Naive B cell (primary cell): ENCODE measurements at regions not wholly inside any gene's neighbourhood (a gene's known extent, or its start where the extent isn't known, plus 50 kb on each side); places are given as distances from the start of the nearest gene placed in this dataset.

ENCODE experiments used
- ATAC-seq, 2 donors: fragments of 150-1000 bp; cut with Tn5 transposase; 2 replicates each; pipeline ENCODE4 v1.10.0; 2021; ENCODE audit warnings: low read depth in 2 of 2, mild to moderate bottlenecking in 2 of 2, moderate library complexity in 2 of 2
- DNase-seq: peaks from one replicate; pipeline ENCODE4 v3.0.0; 2022
- H3K27ac Mint-ChIP-seq, 6 donors: one replicate each; pipeline ENCODE4 v1.8.0; 2020 to 2022; ENCODE audit warnings: mild to moderate bottlenecking in 6 of 6, mixed read lengths in 6 of 6, moderate library complexity in 5 of 6, inconsistent platforms in 2 of 6
- H3K27me3 Mint-ChIP-seq, 3 donors: one replicate each; pipeline ENCODE4 v1.8.0; 2021 to 2022; ENCODE audit warnings: mixed read lengths in 3 of 3, mild to moderate bottlenecking in 1 of 3
- H3K36me3 Mint-ChIP-seq, 2 donors: one replicate each; pipeline ENCODE4 v1.8.0; 2020 to 2022; ENCODE audit warnings: mixed read lengths in 2 of 2, inconsistent platforms in 1 of 2, mild to moderate bottlenecking in 1 of 2
- H3K4me1 Mint-ChIP-seq, 3 donors: one replicate each; pipeline ENCODE4 v1.8.0; 2020 to 2022; ENCODE audit warnings: mixed read lengths in 3 of 3, inconsistent platforms in 1 of 3, mild to moderate bottlenecking in 1 of 3, moderate library complexity in 1 of 3
- H3K4me3 Mint-ChIP-seq, 8 donors: one replicate each; pipeline ENCODE4 v1.8.0; 2020 to 2022; ENCODE audit warnings: mild to moderate bottlenecking in 8 of 8, mixed read lengths in 8 of 8, moderate library complexity in 8 of 8, inconsistent platforms in 2 of 8
- H3K9me3 Mint-ChIP-seq, 7 donors: one replicate each; pipeline ENCODE4 v1.8.0; 2020 to 2022; ENCODE audit warnings: mixed read lengths in 7 of 7, mild to moderate bottlenecking in 5 of 7, inconsistent platforms in 2 of 7, moderate library complexity in 1 of 7

- ATAC-seq (no peak), DNase-seq (no peak)
- no peaks in the 10 kb centered on the region for H3K36me3 Mint-ChIP-seq
- no peak overlapping the region for H3K4me3 Mint-ChIP-seq
- H3K4me1 Mint-ChIP-seq, result peaks cover 46 to 72% (median 59%) of the 10 kb centered on the region in 3 donors
- H3K27me3 Mint-ChIP-seq, result no peaks in the 10 kb centered on the region
- H3K27ac Mint-ChIP-seq, result peak overlapping the region in 3 of 6 donors; percentile 49 to 70 (median 53)
- no peaks in the 10 kb centered on the region for H3K9me3 Mint-ChIP-seq
Measured at GRCh38 chr14:75226755-75227544, 50.5 kb upstream of the TMED10 start.
